ENCODE measurements at regions not wholly inside any gene's neighbourhood (a gene's known extent, or its start where the extent isn't known, plus 50 kb on each side); places are given as distances from the start of the nearest gene placed in this dataset.

DNA sequence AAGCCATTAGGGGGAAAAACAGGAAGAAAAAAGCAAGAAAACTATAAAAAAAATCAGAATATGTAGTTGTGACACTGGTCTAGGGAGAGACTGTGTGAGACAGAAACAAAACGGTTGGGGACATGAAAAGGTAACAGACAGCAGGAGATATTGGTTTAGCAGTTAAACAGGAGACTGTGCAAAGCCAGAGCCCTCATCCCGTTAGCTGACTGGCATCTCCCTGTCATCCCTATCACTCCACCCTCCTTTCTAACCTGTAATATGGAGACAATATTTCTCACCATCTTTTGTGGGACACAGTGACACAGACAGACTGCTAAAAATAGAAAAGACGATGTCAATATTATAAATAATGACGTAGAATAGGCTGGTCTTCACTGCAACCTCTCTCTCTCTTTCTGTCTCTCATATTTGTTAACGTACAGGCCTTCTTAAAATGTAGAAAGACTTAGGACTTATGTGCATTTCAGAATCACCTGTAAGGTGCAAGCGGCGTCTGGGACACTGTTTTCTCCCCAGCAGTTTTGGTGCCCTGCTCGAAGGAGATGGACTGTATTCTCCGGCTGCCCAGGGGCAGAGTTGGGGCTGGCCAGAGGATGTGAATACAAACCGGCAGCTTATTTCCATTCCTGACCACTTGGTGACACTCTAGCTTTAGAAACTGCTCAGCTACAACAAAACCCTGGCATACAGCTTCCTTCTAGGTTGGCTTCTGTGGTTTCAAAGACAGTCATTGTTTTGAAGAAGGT is 190.6 kb downstream of the MAT2B start (continued):
- TF ChIP-seq ZNF274 (IDR thresholded peaks at IDR 0.05; ENCODE audit: insufficient read depth, insufficient read length) = no peak
- TF ChIP-seq RB1 (IDR thresholded peaks at IDR 0.05; ENCODE audit: borderline replicate concordance) = no peak
- TF ChIP-seq RAD21 (IDR thresholded peaks at IDR 0.05; ENCODE audit: insufficient read depth, low read depth, low read length) = peak; percentile 86
- TF ChIP-seq, protein P1, sequence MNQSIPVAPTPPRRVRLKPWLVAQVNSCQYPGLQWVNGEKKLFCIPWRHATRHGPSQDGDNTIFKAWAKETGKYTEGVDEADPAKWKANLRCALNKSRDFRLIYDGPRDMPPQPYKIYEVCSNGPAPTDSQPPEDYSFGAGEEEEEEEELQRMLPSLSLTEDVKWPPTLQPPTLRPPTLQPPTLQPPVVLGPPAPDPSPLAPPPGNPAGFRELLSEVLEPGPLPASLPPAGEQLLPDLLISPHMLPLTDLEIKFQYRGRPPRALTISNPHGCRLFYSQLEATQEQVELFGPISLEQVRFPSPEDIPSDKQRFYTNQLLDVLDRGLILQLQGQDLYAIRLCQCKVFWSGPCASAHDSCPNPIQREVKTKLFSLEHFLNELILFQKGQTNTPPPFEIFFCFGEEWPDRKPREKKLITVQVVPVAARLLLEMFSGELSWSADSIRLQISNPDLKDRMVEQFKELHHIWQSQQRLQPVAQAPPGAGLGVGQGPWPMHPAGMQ (IDR thresholded peaks at IDR 0.05; ENCODE audit: borderline replicate concordance) = no peak
- TF ChIP-seq RAD51 (IDR thresholded peaks at IDR 0.05) = no peak
- TF ChIP-seq FOXM1 (IDR thresholded peaks at IDR 0.05; ENCODE audit: low read depth, low read length) = no peak

DNA sequence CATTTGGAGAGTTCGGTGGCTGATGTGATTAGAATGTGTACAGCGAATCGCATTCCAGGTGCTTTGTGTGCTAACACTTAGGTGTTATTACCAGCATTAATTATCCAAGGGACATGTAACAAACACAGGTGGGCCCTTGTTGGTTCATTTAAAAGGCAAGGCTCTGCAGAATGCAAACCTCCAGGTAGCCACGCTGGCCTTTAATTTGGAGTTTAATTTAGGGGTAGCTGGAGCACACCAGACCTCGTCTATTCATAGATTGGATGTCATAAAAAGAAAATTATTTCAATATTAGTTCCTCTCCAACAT is 191.1 kb downstream of the MAT2B start:
- H3K4me1 ChIP-seq (ENCODE audit: control insufficient read depth, insufficient read depth, low read length) = no peaks in the 10 kb centered on the region
- H3K27ac ChIP-seq (ENCODE audit: control insufficient read depth, insufficient read depth) = no peak overlapping the region
- ATAC-seq (peak; percentile 36; the same call in 2 of the 3 replicates), DNase-seq (ENCODE audit: low read depth, low spot score) (no peak), FAIRE-seq (no peak)
- ChIA-PET SMC1A (ENCODE audit: uncharacterized antibody, unreplicated experiment) (interaction anchor here (0.6 to 2.1 kb wide), 13 partner anchors 10 to 1513 kb away, joined by 3 to 9 read pairs (median 3); no protein-coding TSS in a partner anchor), RAD21 (ENCODE audit: unreplicated experiment) (interaction anchor here (0.6 to 1.6 kb wide), 11 partner anchors 10 to 807 kb away, joined by 3 to 17 read pairs (median 4); no protein-coding TSS in a partner anchor), POLR2A (no interaction called here), CTCF (interaction anchor here (0.6 to 2.0 kb wide), 14 partner anchors 10 to 807 kb away, joined by 3 to 16 read pairs (median 4); no protein-coding TSS in a partner anchor)
- no peak overlapping the region for H2AFZ ChIP-seq (ENCODE audit: control insufficient read depth, low read depth, low read length)
- H3K79me2 ChIP-seq (ENCODE audit: control insufficient read depth, insufficient read depth, low read length) = no peaks in the 10 kb centered on the region
- no peaks in the 10 kb centered on the region for H3K9me3 ChIP-seq (replicated peaks; ENCODE audit: control insufficient read depth, insufficient read depth, low read length)
- WGBS (ENCODE audit: insufficient coverage, insufficient replicate concordance, low lambda C conversion rate, missing lambda C conversion rate) = 0% methylated on average over 5 of the region's 5 CpGs
- H3K9ac ChIP-seq (ENCODE audit: control insufficient read depth, insufficient read depth, low read length) = no peak overlapping the region
- H3K27me3 ChIP-seq (replicated peaks in 1 of 2; ENCODE audit: control insufficient read depth in 2 of 2, insufficient read depth in 2 of 2, low read length in 1 of 2) = no peaks in the 10 kb centered on the region
- no peak overlapping the region for H3K4me3 ChIP-seq
- no peak overlapping the region for H3K4me2 ChIP-seq (ENCODE audit: control insufficient read depth, insufficient read depth)
- TF ChIP-seq SMARCA5 (IDR thresholded peaks at IDR 0.05) (no peak), BHLHE40 (IDR thresholded peaks at IDR 0.05; ENCODE audit: borderline replicate concordance in 1 of 2, low read depth in 2 of 2, low read length in 1 of 2) (no peak), FOXM1 (IDR thresholded peaks at IDR 0.05; ENCODE audit: low read depth, low read length) (no peak), ZBED1 (IDR thresholded peaks at IDR 0.05; ENCODE audit: borderline replicate concordance) (no peak), IKZF1 (conservative IDR thresholded peaks at IDR 0.05) (no peak)
- H4K20me1 ChIP-seq (ENCODE audit: control insufficient read depth, insufficient read depth) = no peaks in the 10 kb centered on the region
- intact Hi-C loops (cut with micrococcal nuclease; ENCODE audit: unreplicated experiment) (loop anchor here (2.0 to 5.0 kb wide), 3 partner anchors 134 to 976 kb away; no protein-coding TSS in a partner anchor), in situ Hi-C loops (cut with MboI) (loop anchor here (5.0 kb wide), 1 partner anchor 806 kb away; no protein-coding TSS in a partner anchor)
- BruUV-seq (replicated peaks) = no TSS peak
- no peaks in the 10 kb centered on the region for H3K36me3 ChIP-seq (ENCODE audit: control insufficient read depth in 2 of 2, insufficient read depth in 2 of 2, low read length in 1 of 2)

All from GM12878 (cell line).